ENCODE measurements at regions not wholly inside any gene's neighbourhood (a gene's known extent, or its start where the extent isn't known, plus 50 kb on each side); places are given as distances from the start of the nearest gene placed in this dataset.

DNA sequence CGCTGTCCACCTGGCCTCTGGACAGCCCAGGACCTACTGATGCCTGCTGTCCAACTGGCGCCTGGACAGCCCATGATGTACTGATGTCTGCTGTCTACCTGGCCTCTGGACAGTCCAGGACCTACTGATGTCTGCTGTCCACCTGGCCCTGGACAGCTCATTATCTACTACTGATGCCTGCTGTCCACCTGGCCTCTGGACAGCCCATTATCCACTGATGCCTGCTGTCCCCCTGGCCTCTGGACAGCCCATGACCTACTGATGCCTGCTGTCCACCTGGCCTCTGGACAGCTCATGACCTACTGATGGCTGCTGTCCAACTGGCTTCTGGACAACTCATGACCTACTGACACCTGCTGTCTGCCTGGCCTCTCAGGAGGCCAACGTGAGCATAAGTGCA is 208.1 kb downstream of the TEX29 start:
- Histone ChIP-seq H4K20me1 (ENCODE audit: insufficient read depth, low read length, poor library complexity, severe bottlenecking) (no peaks in the 10 kb centered on the region), H3K9ac (ENCODE audit: low read depth, low read length, poor library complexity, severe bottlenecking) (no peak overlapping the region), H3K9me2 (replicated peaks; ENCODE audit: low read depth, low read length) (no peaks in the 10 kb centered on the region), H2AFZ (ENCODE audit: low read length) (no peak overlapping the region), H3K4me3 (ENCODE audit: low read length, poor library complexity, severe bottlenecking) (no peak overlapping the region), H3K9me3 (ENCODE audit: insufficient read depth, low read depth, low read length) (no peaks in the 10 kb centered on the region), H3K36me3 (ENCODE audit: insufficient read depth, low read length) (no peaks in the 10 kb centered on the region), H3K27me3 (ENCODE audit: insufficient read depth, low read length, poor library complexity, severe bottlenecking) (no peaks in the 10 kb centered on the region), H3K79me2 (ENCODE audit: insufficient read depth, low read length) (no peaks in the 10 kb centered on the region), H3K4me2 (ENCODE audit: low read depth, low read length, poor library complexity, severe bottlenecking) (no peak overlapping the region), H3F3A (ENCODE audit: low read depth) (no peaks in the 10 kb centered on the region), H3K4me1 (ENCODE audit: insufficient read depth, low read length, poor library complexity, severe bottlenecking) (no peaks in the 10 kb centered on the region)
- TF ChIP-seq EZH2phosphoT487 (IDR thresholded peaks at IDR 0.05; ENCODE audit: borderline replicate concordance): no peak
- TF ChIP-seq, protein P1, sequence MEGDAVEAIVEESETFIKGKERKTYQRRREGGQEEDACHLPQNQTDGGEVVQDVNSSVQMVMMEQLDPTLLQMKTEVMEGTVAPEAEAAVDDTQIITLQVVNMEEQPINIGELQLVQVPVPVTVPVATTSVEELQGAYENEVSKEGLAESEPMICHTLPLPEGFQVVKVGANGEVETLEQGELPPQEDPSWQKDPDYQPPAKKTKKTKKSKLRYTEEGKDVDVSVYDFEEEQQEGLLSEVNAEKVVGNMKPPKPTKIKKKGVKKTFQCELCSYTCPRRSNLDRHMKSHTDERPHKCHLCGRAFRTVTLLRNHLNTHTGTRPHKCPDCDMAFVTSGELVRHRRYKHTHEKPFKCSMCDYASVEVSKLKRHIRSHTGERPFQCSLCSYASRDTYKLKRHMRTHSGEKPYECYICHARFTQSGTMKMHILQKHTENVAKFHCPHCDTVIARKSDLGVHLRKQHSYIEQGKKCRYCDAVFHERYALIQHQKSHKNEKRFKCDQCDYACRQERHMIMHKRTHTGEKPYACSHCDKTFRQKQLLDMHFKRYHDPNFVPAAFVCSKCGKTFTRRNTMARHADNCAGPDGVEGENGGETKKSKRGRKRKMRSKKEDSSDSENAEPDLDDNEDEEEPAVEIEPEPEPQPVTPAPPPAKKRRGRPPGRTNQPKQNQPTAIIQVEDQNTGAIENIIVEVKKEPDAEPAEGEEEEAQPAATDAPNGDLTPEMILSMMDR (conservative IDR thresholded peaks at IDR 0.05; ENCODE audit: low read length): no peak

DNA sequence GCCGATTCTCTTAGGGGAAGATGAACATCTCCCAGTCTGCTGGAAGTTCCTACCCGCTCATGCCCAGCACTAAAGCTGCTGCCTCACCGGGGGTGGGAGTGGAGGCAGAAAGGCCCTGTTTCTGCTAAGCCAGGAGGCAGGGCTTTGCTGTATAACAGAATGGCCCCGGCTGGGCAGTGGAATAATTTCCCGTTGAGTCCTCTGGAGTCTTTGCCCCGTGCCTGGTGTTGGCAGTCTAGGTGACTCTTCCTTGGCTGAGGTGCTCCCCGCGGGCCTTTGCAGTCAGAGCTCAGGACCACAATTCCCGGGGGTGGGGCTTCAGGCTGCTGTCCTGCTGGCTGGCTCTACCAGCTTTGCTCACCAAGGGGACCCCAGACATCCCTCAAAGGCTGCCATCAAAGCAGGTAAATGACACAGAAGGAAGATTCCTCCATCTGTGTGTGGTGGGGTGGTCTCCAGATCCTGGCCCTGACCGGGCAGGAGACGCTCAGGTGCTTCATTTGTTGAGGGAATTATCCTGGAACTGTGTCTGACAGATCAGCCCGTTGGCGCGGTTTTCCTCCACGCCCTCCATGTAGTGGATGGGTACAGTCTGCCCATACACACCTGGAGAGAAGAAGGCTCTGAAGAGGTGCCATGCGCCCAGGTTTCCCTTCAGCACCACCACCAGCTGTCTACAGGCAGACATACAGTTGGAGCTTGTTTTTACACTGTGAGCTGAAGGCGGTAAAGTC is 209.9 kb downstream of the TEX29 start:
- Histone ChIP-seq H3K79me2 (ENCODE audit: insufficient read depth, low read length) (no peaks in the 10 kb centered on the region), H4K20me1 (ENCODE audit: insufficient read depth, low read length, poor library complexity, severe bottlenecking) (no peaks in the 10 kb centered on the region), H3K27me3 (ENCODE audit: insufficient read depth, low read length, poor library complexity, severe bottlenecking) (no peaks in the 10 kb centered on the region), H3K4me2 (ENCODE audit: low read depth, low read length, poor library complexity, severe bottlenecking) (no peak overlapping the region), H3K9me2 (replicated peaks; ENCODE audit: low read depth, low read length) (no peaks in the 10 kb centered on the region), H3K4me3 (ENCODE audit: low read length, poor library complexity, severe bottlenecking) (no peak overlapping the region), H3K36me3 (ENCODE audit: insufficient read depth, low read length) (no peaks in the 10 kb centered on the region), H3F3A (ENCODE audit: low read depth) (no peaks in the 10 kb centered on the region), H2AFZ (ENCODE audit: low read length) (no peak overlapping the region), H3K9me3 (ENCODE audit: insufficient read depth, low read depth, low read length) (no peaks in the 10 kb centered on the region), H3K4me1 (ENCODE audit: insufficient read depth, low read length, poor library complexity, severe bottlenecking) (no peaks in the 10 kb centered on the region), H3K9ac (ENCODE audit: low read depth, low read length, poor library complexity, severe bottlenecking) (no peak overlapping the region)
- TF ChIP-seq, protein P1 (conservative IDR thresholded peaks at IDR 0.05; ENCODE audit: low read length): no peak
- TF ChIP-seq EZH2phosphoT487 (IDR thresholded peaks at IDR 0.05; ENCODE audit: borderline replicate concordance): no peak

DNA sequence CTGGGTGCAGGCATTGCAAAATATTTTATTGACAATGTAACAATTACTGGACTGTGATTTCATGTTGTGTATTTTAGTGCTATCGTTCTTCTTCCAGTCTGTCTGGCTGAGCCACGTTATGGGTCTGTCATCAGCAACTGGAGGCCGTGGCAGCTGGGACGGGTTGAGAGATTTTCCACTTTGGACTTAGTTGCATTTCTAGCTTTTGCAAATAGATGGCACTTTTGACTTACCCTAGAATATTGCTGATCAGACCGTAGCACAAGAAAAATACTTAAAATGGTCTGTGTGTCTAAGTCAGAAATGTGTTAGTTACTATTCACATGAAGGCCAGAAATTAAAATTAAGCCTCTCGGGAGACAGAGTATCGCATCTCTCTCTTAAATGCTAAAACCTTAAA is 211.1 kb downstream of the TEX29 start:
- no peaks in the 10 kb centered on the region for H3K27me3 ChIP-seq (ENCODE audit: insufficient read depth, low read length, poor library complexity, severe bottlenecking)

More for the DNA sequence above, 211.1 kb downstream of the TEX29 start:
- H3K36me3 ChIP-seq (ENCODE audit: insufficient read depth, low read length): no peaks in the 10 kb centered on the region
- H3K4me3 ChIP-seq (ENCODE audit: low read length, poor library complexity, severe bottlenecking): no peak overlapping the region
- no peak for TF ChIP-seq EZH2phosphoT487 (IDR thresholded peaks at IDR 0.05; ENCODE audit: borderline replicate concordance)
- TF ChIP-seq, protein P1 (conservative IDR thresholded peaks at IDR 0.05; ENCODE audit: low read length): peak; percentile 37
- H3F3A ChIP-seq (ENCODE audit: low read depth): no peaks in the 10 kb centered on the region
- H3K9me2 ChIP-seq (replicated peaks; ENCODE audit: low read depth, low read length): no peaks in the 10 kb centered on the region
- no peak overlapping the region for H2AFZ ChIP-seq (ENCODE audit: low read length)
- no peaks in the 10 kb centered on the region for H4K20me1 ChIP-seq (ENCODE audit: insufficient read depth, low read length, poor library complexity, severe bottlenecking)
- H3K4me2 ChIP-seq (ENCODE audit: low read depth, low read length, poor library complexity, severe bottlenecking): no peak overlapping the region
- no peaks in the 10 kb centered on the region for H3K9me3 ChIP-seq (ENCODE audit: insufficient read depth, low read depth, low read length)
- no peaks in the 10 kb centered on the region for H3K79me2 ChIP-seq (ENCODE audit: insufficient read depth, low read length)
- H3K9ac ChIP-seq (ENCODE audit: low read depth, low read length, poor library complexity, severe bottlenecking): no peak overlapping the region
- H3K4me1 ChIP-seq (ENCODE audit: insufficient read depth, low read length, poor library complexity, severe bottlenecking): no peaks in the 10 kb centered on the region

Measured in Loucy (cell line).